Activated CD4-positive, alpha-beta T cell treated with anti-CD3 and anti-CD28 coated beads for 36 hours (primary cell): ENCODE measurements at regions not wholly inside any gene's neighbourhood (a gene's known extent, or its start where the extent isn't known, plus 50 kb on each side); places are given as distances from the start of the nearest gene placed in this dataset.
A peak's percentile ranks its signal among the peaks of the same experiment; 100 is the strongest.

Source experiments
- ATAC-seq: fragments of 200-7000 bp; cut with Tn5 transposase; one replicate; pipeline ENCODE4 v1.10.0; 2021; ENCODE audit warnings: mild to moderate bottlenecking, moderate library complexity
- CTCF ChIA-PET: fragments of 350-600 bp; sonication (Branson Sonifier 250); formaldehyde crosslinking; loops from one replicate; lab custom pipeline; 2021; ENCODE audit warnings: antibody characterized with exemption; lab: Charles Lee
- POLR2A ChIA-PET: fragments of 350-600 bp; sonication (Branson Sonifier 250); formaldehyde crosslinking; loops from one replicate; lab custom pipeline; 2021; ENCODE audit warnings: antibody characterized with exemption, inconsistent platforms; lab: Charles Lee
- DNase-seq: peaks from one replicate; pipeline ENCODE4 v3.0.0-alpha.2; 2020
- H3K27ac Mint-ChIP-seq: one replicate; pipeline ENCODE4 v1.8.0; 2021; ENCODE audit warnings: mixed read lengths
- H3K27me3 Mint-ChIP-seq: one replicate; pipeline ENCODE4 v1.8.0; 2021; ENCODE audit warnings: mixed read lengths
- H3K36me3 Mint-ChIP-seq: one replicate; pipeline ENCODE4 v1.8.0; 2021; ENCODE audit warnings: low read depth, mixed read lengths
- H3K4me1 Mint-ChIP-seq: one replicate; pipeline ENCODE4 v1.8.0; 2021; ENCODE audit warnings: mixed read lengths
- H3K4me3 Mint-ChIP-seq: one replicate; pipeline ENCODE4 v1.8.0; 2021; ENCODE audit warnings: mild to moderate bottlenecking, moderate library complexity, mixed read lengths
- H3K9me3 Mint-ChIP-seq: one replicate; pipeline ENCODE4 v1.8.0; 2021; ENCODE audit warnings: low read depth, mixed read lengths
- intact Hi-C, 2 experiments: fragments of 100-400 bp; cut with DNase I in 1 of 2; cut with micrococcal nuclease in 1 of 2; formaldehyde crosslinking; loops; one replicate each; pipeline versions ENCODE4 v1.14.2 to v1.15.1; 2022 to 2024; cut with DNase I, micrococcal nuclease

DNA sequence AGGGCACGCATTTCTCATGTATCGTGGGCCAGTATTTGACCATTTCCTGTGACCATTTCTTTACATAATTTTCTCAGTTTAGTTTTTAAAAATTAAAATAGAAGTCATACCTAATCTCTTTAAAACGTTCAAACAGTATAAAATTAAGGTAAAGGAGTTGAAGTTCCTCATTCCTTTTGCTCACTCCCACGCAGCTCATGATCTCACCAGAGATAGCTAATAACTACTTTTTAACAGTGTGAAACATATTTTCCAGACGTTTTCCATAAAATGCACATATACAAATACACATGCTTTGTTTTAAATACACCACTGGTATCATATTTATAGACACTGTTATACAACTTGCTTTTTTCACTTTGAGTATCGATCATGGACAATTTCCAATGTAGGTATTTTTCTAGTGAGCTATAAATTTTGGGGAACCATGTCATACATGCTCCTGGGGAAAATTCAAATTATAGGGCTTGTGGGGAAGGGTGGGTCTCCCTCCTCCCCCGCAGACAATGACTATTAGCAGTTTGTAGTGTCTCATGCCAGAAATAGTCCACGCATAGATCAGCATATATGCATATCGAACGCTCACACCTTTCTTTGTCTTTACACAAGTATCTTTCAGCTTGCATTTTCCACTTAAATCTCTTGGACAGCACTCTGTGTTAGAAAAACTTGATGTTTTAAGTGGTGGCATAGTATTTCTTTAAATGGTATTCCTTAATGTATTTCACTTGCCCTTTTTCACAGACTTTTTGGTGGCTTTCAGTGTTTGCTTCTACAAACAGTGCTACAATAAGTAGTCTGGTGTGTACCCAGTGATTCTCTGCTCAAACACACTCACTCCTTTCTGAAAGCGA lies 145.5 kb upstream of the ZNF217 start:
- Mint-ChIP-seq H3K9me3 (no peaks in the 10 kb centered on the region), H3K4me3 (no peak overlapping the region)

GRCh38 chr20:53738039-53738944 lies 144.7 kb upstream of the ZNF217 start:
- DNase-seq (no peak), ATAC-seq (no peak)
- no peaks in the 10 kb centered on the region for H3K9me3 Mint-ChIP-seq
- ChIA-PET POLR2A (no interaction called here), CTCF (interaction anchor here (0.5 to 1.3 kb wide), 4 partner anchors 10 to 109 kb away, joined by 3 to 6 read pairs (median 3); no protein-coding TSS in a partner anchor)
- intact Hi-C loops = no loop called here
- no peaks in the 10 kb centered on the region for H3K27me3 Mint-ChIP-seq
- no peak overlapping the region for H3K27ac Mint-ChIP-seq
- H3K36me3 Mint-ChIP-seq = no peaks in the 10 kb centered on the region
- peaks cover 49% of the 10 kb centered on the region for H3K4me1 Mint-ChIP-seq
- no peak overlapping the region for H3K4me3 Mint-ChIP-seq

More for the DNA sequence above, 145.5 kb upstream of the ZNF217 start:
- no peaks in the 10 kb centered on the region for H3K27me3 Mint-ChIP-seq
- ChIA-PET POLR2A (interaction anchor here (0.6 kb wide), 2 partner anchors 21 to 73 kb away, joined by 4 to 6 read pairs; no protein-coding TSS in a partner anchor), CTCF (interaction anchor here (1.2 kb wide), 2 partner anchors 10 to 11 kb away, joined by 3 to 6 read pairs; no protein-coding TSS in a partner anchor)
- DNase-seq (no peak), ATAC-seq (no peak)
- H3K36me3 Mint-ChIP-seq = no peaks in the 10 kb centered on the region
- intact Hi-C loops = no loop called here
- H3K4me1 Mint-ChIP-seq = peaks cover 49% of the 10 kb centered on the region
- peak overlapping the region; percentile 28 for H3K27ac Mint-ChIP-seq

GRCh38 chr20:53737396-53738038 lies 143.9 kb upstream of the ZNF217 start:
- DNase-seq (no peak), ATAC-seq (no peak)
- H3K9me3 Mint-ChIP-seq = no peaks in the 10 kb centered on the region
- ChIA-PET POLR2A (interaction anchor here (0.5 kb wide), 1 partner anchor 34 kb away, joined by 4 read pairs; no protein-coding TSS in a partner anchor), CTCF (interaction anchor here (0.6 to 1.4 kb wide), 3 partner anchors 13 to 551 kb away, joined by 3 read pairs; no protein-coding TSS in a partner anchor)
- no peaks in the 10 kb centered on the region for H3K27me3 Mint-ChIP-seq
- peak overlapping the region; percentile 86 for H3K27ac Mint-ChIP-seq
- H3K4me3 Mint-ChIP-seq = peak overlapping the region; percentile 41
- intact Hi-C loops = no loop called here
- peaks cover 49% of the 10 kb centered on the region for H3K4me1 Mint-ChIP-seq
- H3K36me3 Mint-ChIP-seq = no peaks in the 10 kb centered on the region

DNA sequence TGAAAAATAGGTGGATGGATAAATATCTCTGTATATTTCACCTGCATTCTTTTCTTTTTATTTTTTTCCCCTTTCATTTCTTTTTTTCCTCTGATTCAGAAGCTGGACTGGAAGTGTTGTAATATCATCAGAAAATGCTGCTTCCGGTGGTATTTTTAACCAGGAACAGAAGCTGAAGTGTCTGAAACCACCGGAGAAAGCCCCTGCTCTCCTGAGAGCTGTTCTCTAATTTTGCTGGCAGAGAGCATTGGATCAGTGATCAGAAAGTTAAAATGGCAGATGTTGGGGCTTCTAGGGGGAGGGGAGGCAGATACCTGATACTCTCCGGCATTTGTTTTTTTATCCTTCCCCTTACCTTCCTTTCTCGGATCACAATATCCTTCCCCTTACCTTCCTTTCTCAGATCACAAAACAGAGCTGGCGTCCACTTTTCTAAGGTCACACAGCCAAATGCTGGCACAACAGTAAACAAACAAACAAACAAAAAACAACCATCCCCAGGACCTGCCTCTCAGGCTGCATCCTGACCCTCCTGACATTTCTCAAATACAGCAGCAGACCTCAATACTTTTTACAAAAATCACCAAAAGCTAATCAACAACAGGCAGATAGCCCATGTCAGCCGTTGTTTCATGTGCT lies 143.2 kb upstream of the ZNF217 start:
- intact Hi-C loops = no loop called here
- ChIA-PET POLR2A (interaction anchor here (0.5 kb wide), 1 partner anchor 34 kb away, joined by 4 read pairs; no protein-coding TSS in a partner anchor), CTCF (interaction anchor here (0.6 to 1.4 kb wide), 4 partner anchors 14 to 551 kb away, joined by 3 read pairs; no protein-coding TSS in a partner anchor)
- peak; percentile 60 for ATAC-seq
- H3K36me3 Mint-ChIP-seq = no peaks in the 10 kb centered on the region
- H3K27me3 Mint-ChIP-seq = no peaks in the 10 kb centered on the region
- peaks cover 49% of the 10 kb centered on the region for H3K4me1 Mint-ChIP-seq
- no peaks in the 10 kb centered on the region for H3K9me3 Mint-ChIP-seq
- peak; percentile 34 for DNase-seq
- H3K27ac Mint-ChIP-seq = peak overlapping the region; percentile 86
- H3K4me3 Mint-ChIP-seq = peak overlapping the region; percentile 41

DNA sequence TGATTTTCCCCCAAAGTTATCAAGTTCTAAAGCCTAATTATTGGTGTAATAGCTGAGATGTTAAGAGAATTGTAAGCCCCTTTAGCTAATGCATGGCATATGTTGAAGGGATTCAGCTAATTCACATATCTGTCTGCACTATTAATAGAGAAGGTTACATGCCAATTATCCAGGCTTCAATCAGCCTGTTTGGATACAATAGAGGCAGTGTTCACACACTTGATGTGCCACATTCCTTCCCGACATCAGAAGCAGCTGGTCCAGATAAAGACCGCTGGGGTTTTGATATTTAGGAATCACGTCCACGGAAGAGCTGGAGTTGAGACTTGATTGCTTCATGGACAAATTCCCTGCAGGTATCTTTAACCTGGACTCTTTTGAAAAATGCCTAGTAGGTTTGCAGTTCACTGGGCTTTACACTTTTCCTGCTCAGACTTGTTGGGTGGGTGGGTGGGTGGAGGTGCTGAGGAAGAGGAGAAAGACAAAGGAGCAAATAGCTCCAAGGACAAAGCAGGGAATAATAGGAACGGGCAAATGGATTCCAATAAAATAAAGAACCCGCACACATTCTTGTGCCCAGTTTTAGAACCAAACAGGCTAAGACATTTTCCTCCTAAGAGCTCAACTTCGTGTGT lies 142.6 kb upstream of the ZNF217 start:
- no peak for DNase-seq
- Mint-ChIP-seq H3K27ac (peak overlapping the region; percentile 86), H3K4me3 (no peak overlapping the region), H3K4me1 (peaks cover 46% of the 10 kb centered on the region), H3K36me3 (no peaks in the 10 kb centered on the region), H3K27me3 (no peaks in the 10 kb centered on the region), H3K9me3 (no peaks in the 10 kb centered on the region)
- ChIA-PET CTCF (interaction anchor here (1.0 to 1.4 kb wide), 3 partner anchors 15 to 75 kb away, joined by 3 read pairs; no protein-coding TSS in a partner anchor), POLR2A (interaction anchor here (0.8 kb wide), 1 partner anchor 46 kb away, joined by 10 read pairs; no protein-coding TSS in a partner anchor)
- intact Hi-C loops = no loop called here
- ATAC-seq = no peak

- H3K27me3 Mint-ChIP-seq = no peaks in the 10 kb centered on the region
- ChIA-PET POLR2A (interaction anchor here (0.8 kb wide), 1 partner anchor 46 kb away, joined by 10 read pairs; no protein-coding TSS in a partner anchor), CTCF (no interaction called here)
- intact Hi-C loops = no loop called here
- H3K36me3 Mint-ChIP-seq = no peaks in the 10 kb centered on the region
- H3K4me3 Mint-ChIP-seq = no peak overlapping the region
- H3K27ac Mint-ChIP-seq = peak overlapping the region; percentile 62
- peaks cover 40% of the 10 kb centered on the region for H3K4me1 Mint-ChIP-seq
- no peak for DNase-seq
- no peak for ATAC-seq
- no peaks in the 10 kb centered on the region for H3K9me3 Mint-ChIP-seq
Observed at GRCh38 chr20:53735536-53736050, 142.0 kb upstream of the ZNF217 start.

- ATAC-seq = no peak
- CTCF ChIA-PET = interaction anchor here (0.5 kb wide), 2 partner anchors 51 to 704 kb away, joined by 3 to 4 read pairs; no protein-coding TSS in a partner anchor
- POLR2A ChIA-PET = no interaction called here
Observed at GRCh38 chr20:53734006-53734688, 140.5 kb upstream of the ZNF217 start.

GRCh38 chr20:53731595-53731994 lies 138.0 kb upstream of the ZNF217 start:
- ChIA-PET CTCF (no interaction called here), POLR2A (no interaction called here)
- intact Hi-C loops = no loop called here
- Mint-ChIP-seq H3K4me3 (no peak overlapping the region), H3K27me3 (no peaks in the 10 kb centered on the region), H3K9me3 (no peaks in the 10 kb centered on the region), H3K4me1 (peaks cover 20% of the 10 kb centered on the region), H3K27ac (no peak overlapping the region), H3K36me3 (no peaks in the 10 kb centered on the region)
- no peak for ATAC-seq
- no peak for DNase-seq

More at GRCh38 chr20:53734006-53734688, 140.5 kb upstream of the ZNF217 start:
- DNase-seq = no peak
- Mint-ChIP-seq H3K36me3 (no peaks in the 10 kb centered on the region), H3K4me1 (peaks cover 32% of the 10 kb centered on the region), H3K4me3 (no peak overlapping the region), H3K9me3 (no peaks in the 10 kb centered on the region), H3K27me3 (no peaks in the 10 kb centered on the region), H3K27ac (no peak overlapping the region)
- intact Hi-C loops = no loop called here

DNA sequence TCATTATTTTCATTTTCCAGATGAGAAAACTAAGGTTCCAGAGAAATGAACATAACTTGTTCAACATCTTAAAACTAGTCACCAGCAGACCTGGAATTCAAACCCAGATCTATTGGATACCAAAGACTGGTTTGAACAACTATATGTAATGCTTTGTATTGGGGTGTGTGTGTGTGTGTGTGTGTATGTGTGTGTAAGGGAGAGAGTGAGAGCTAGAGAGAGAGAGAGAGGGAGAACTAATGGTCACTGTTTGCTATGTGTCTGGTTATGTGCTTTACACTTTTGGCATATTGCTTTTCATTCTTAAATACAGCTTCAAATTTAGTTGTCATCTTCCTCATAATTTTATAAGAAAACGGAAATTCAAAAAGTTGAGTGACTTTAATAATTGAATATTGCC lies 134.7 kb upstream of the ZNF217 start:
- ChIA-PET CTCF (interaction anchor here (0.5 to 1.1 kb wide), 2 partner anchors 11 to 103 kb away, joined by 3 to 6 read pairs; no protein-coding TSS in a partner anchor), POLR2A (no interaction called here)
- intact Hi-C loops = no loop called here
- H3K9me3 Mint-ChIP-seq = no peaks in the 10 kb centered on the region
- DNase-seq (no peak), ATAC-seq (no peak)
- H3K36me3 Mint-ChIP-seq = no peaks in the 10 kb centered on the region
- H3K4me1 Mint-ChIP-seq = peaks cover 10% of the 10 kb centered on the region
- no peak overlapping the region for H3K27ac Mint-ChIP-seq
- no peak overlapping the region for H3K4me3 Mint-ChIP-seq
- H3K27me3 Mint-ChIP-seq = no peaks in the 10 kb centered on the region
